Activated CD4-positive, alpha-beta T cell treated with anti-CD3 and anti-CD28 coated beads, Interleukin-2, amount 50 U/mL, for 24 hours (primary cell): ENCODE measurements at regions not wholly inside any gene's neighbourhood (a gene's known extent, or its start where the extent isn't known, plus 50 kb on each side); places are given as distances from the start of the nearest gene placed in this dataset.
"Not testable (repeated sequence)": the region's sequence is repeated elsewhere in the genome, so short reads cannot be mapped to it uniquely, and the experiment has no call there.

Experiments
- DNase-seq, 2 donors: peaks; one replicate each; pipeline ENCODE4 v3.0.0-alpha.2; 2020; ENCODE audit warnings: low read depth in 1 of 2, low spot score in 1 of 2

DNA sequence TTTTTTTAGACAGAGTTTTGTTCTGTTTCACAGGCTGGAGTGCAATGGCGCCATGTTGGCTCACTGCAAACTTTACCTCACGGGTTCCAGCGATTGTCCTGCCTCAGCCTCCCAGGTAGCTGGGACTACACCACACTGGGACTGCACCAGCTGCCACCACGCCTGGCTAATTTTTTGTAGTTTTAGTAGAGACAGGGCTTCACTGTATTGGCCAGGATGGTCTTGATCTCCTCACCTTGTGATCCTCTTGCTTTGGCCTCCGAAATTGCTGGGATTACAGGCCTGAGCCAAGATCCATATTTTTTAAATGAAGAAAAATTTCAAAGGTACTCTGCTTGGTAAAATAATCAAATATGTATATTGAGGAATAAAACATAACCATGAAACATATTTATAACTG, 195.8 kb upstream of the TPTE start:
- peak in 1 of 2 donors; percentile 39 for DNase-seq

DNA sequence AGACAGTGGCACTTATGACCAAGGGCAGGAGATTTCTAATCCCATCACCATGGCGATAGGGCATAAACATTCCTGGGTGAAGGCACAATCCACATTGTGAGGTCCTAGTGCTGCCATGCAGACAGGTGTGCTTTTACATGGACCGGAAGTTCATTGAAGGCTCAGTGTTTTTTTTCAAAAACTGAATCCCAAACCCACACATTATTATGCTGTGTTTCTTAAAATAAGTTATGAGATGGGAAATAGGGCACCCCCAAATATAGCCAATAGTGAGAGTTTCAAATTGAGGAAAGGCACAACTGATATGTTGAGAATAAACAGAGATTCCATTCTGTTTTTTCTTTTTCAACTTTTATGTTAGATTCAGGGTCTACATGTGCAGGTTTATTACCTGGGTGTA, 195.2 kb upstream of the TPTE start:
- DNase-seq = not testable (repeated sequence)

DNA sequence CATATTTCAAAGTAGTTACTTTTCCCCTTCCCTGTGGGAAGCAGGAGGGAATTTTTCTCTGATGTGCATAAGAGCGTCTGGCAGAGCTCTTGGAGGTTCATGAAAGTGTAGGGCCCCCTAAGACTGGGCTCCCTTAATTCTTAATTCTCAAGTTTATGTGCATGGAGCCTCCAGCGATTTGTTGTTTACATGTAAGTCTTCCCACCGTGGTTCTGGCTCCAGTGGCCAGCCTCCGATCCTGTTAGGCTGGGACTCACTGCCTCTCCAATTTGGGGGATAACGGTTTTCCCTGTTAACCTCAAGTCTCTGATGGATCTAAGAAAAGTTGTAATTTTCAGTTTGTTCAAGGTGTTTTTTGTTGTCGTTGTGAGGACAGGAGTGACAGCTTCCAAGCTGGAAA, 192.7 kb upstream of the TPTE start:
- DNase-seq = not testable (repeated sequence)

DNA sequence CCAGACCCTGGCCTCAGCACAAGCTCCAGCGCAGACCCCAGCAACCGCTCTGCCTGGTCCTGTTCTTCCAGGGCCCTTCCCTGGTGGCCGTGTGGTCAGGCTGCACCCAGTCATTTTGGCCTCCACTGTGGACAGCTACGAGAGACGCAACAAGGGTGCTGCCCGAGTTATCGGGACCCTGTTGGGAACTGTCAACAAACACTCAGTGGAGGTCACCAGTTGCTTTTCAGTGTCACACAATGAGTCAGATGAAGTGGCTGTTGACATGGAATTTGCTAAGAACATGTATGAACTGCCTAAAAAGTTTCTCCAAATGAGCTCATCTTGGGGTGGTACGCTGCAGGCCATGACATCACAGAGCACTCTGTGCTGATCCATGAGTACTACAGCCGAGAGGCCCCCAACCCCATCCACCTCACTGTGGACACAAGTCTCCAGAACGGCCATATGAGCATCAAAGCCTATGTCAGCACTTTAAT, 190.7 kb upstream of the TPTE start:
- not testable (repeated sequence) for DNase-seq

DNA sequence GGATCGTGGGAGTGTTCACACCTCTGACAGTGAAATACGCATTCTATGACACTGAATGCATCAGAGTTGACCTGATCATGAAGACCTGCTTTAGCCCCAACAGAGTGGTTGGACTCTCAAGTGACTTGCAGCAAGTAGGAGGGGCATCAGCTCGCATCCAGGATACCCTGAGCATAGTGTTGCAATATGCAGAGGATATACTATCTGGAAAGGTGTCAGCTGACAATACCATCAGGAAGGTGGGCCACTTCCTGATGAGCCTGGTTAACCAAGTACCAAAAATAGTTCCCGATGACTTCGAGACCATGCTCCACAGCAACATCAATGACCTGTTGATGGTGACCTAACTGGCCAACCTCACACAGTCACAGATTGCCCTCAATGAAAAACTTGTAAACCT, 190.2 kb upstream of the TPTE start:
- DNase-seq = not testable (repeated sequence)

DNA sequence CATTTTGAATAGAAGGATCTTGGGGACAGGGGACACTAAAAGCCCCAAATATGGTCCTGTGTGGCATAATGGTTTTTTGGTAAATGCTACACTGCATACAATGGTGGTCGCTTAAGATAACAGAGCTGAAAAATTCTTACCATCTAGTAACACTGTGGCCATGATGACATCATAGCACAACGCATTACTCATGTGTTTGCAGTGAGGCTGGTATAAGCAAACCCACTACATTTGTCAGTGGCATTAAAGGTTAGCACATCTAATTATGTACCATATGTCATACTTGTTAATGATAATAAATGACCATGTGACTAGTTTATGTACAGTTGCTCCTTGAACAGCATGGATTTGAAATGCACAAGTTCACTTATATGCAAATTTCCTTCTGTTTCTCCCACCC, 188.4 kb upstream of the TPTE start:
- DNase-seq = not testable (repeated sequence)

DNA sequence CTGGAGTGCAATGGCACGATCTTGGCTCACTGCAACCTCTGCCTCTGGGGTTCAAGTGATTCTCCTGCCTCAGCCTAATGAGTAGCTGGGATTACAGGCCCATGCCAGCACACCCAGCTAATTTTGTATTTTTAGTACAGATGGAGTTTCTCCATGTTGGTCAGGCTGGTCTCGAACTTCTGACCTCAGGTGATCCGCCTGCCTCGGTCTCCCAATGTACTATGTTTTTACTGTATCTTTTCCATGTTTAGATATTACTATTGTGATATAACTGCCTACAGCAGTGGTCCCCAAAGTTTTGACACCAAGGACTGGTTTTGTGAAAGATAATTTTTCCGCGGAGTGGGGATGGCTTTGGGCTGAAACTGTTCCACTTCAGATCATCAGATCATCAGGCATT, 187.0 kb upstream of the TPTE start:
- not testable (repeated sequence) for DNase-seq

DNA sequence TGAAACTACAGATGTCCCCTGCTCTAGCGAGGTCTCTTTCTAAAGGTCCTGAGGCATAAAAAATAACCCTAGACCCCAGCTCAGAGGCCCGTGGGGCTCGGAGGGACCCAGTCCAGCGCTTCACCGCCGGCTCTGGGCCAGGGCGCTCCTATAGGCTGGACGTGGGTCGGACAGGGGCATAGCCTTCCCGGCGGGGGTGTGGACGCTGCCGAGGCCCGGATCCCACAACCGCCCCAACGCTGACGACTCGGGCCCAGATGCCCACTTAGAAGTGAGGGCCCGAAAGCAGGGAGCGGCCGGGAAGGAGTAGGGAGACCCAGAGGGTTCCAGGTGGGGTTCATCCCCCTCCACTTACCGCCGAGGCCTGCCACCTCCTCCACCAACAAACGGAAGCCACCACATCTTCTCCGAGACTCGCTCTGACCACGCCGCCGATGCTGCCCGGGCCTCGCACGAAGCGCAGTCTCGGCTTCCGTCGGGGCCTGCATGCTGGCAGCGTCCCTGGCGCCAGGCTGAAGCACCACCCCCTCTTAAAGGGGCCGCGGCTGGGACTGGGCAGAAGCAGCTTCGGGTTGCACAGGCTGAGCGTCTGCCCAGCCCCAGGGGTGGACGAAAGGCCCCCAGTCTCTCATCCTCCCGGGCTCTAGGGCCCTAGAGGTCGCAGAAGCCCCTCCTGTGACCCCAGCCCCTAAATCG, 179.0 kb upstream of the TPTE start:
- not testable (repeated sequence) for DNase-seq

DNA sequence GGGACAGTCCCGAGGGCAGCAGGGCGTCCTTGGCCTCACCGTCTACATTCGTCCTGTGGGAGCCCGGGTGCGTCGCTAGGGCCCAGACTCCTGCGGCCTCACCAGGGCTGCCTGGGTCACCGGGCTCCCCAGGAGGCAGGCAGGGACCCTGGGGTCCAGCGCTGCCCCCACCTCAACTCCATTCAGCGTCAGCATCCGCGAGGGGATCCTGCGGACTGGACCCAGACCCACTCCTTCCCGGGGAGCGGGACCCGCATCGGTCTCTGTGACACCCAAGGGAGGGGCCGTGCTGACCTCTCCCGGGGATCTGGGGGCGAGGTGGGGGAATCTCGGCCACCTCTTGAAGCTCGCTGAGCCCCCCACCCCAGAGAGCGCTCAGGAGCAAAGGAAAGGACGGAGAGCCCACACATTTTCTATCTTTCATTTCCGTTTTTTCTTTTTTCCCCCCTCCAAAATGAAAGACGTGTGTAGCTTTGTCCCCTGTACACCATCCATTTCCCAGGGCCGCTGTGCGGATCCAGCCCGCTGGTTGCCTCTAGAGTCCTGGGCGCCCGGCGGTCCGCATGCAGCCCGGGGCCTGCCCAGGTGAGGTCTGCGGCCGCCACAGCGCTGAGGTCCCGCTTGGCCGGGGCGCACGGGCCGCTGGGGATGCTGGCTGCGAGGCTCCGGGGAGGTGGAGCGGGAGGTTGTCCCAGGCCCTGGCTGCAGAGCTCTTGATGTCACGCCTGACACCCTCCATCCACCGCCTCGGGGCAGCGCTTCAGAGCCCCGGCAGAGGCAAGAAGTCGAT, 178.0 kb upstream of the TPTE start:
- DNase-seq = not testable (repeated sequence)

DNA sequence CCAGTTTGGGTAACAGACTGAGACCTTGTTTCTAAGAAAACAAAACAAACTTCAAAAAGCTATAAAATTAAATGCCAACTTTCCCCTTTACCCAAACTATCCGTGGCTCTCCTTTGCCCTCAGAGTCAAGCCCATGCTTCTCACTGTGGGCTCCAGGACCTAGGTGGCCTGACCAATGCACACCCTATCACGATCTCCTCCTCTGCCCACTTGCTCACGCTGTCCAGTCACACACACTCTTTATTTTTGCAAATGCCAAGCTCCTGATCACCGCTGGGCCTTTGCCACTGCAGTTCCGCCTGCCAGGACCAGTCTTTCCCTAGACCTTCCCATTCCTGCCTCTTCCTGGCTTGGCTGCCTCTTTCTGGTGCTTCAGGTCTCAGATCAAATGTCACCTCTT, 177.1 kb upstream of the TPTE start:
- not testable (repeated sequence) for DNase-seq

DNA sequence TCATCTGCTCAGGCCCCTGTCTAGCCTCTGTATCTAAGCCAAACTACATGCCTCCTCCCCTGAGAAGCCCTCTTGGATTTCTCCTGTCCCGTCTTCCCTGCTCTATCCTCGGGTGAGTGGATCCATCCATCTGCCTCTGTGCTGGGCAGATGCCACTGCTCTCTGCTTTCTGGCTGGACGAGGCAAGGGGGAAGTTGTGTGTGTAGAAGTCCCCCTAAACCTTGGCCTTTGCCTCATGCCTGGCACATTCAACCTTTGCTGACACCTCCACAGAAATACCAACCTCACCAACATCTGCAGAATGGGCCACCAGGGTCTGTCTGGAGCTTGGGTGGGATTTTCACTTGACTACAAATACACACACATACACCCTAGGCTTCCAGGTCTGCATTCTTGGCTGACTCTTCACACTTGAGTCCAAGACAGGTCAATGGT, 176.2 kb upstream of the TPTE start:
- DNase-seq = not testable (repeated sequence)

DNA sequence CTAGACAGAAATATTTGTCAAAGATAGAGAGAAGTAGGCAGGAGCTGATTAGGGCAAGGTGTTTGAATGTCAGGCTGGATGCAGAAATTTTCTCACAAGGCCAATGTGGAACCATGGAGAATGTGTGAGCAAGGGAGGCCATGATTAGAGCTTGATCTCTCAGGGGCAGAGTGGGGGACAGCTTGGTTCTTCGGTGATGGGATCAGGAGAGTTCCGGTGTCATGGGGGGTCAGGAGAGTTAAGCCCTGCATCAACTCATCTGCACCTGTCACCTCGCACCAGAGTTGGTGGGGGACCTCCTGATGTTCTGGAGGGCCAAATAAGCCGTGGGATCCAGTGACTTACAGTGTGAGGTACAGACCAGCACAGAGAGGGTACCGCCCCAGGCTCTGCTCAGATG, 175.1 kb upstream of the TPTE start:
- DNase-seq = not testable (repeated sequence)

DNA sequence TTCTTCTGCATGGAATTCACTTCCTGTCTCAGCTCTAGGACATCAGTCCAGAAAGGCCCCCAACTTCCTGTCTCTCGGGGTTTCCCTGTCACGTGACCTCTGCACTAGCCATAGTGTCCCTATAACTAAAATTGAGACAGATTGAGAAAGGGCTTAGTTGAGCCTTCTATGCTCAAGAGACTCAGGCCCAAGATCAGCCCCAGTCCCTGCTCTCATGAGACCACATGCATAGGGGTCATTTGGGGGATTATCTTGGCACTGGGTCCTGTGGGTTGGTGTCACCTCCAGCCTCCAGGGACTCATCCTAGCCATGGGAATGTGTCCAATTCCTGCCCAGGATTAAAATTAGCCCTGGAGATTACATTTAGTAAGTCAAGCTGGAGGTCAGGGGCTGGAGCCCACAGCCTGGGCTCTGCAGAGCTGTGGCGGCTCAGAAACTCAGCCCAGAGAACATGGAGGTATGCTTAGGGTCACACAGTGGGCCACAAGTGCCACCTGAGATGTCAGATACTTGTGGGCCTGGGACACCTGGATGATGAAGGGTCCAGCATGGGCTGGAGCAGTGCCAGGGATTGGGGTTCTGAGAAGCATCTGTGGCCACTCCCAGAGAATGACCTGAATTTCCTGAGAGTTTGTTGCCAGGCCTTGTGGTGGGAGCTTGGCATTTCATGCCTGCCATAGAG, 174.3 kb upstream of the TPTE start:
- not testable (repeated sequence) for DNase-seq

DNA sequence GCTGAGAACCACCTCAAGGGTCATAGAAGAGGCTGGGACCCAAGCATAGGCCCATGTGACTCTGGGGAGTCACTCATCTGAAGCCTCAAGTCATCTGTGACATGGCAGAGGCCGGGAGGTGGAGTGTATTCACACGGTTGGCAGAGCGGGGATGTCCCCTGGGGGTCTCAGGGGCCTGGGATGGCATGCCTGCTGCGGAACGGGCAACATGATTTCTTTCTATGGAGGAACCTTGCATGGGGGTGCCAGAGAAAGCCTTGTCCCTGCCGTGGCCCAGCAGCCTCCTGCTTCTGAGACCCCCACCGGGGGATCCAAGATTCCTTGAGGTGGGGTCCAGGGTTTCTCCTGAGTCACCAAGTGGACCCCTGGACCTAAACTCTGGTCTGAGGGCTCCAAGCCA, 173.7 kb upstream of the TPTE start:
- not testable (repeated sequence) for DNase-seq

DNA sequence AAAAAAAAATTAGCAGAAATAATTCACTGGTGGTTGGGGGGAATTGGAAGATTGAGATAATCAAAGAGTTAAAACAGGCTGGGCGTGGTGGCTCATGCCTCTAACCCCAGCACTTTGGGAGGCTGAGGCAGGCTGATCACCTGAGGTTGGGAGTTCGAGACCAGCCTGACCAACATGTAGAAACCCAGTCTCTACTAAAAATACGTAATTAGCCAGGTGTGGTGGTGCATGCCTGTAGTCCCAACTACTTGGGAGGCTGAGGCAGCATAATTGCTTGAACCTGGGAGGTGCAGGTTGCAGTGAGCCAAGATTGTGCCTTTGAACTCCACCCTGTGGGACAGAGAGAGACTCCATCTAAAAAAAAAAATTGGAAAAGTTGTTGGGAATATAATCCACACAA, 173.2 kb upstream of the TPTE start:
- DNase-seq = not testable (repeated sequence)

DNA sequence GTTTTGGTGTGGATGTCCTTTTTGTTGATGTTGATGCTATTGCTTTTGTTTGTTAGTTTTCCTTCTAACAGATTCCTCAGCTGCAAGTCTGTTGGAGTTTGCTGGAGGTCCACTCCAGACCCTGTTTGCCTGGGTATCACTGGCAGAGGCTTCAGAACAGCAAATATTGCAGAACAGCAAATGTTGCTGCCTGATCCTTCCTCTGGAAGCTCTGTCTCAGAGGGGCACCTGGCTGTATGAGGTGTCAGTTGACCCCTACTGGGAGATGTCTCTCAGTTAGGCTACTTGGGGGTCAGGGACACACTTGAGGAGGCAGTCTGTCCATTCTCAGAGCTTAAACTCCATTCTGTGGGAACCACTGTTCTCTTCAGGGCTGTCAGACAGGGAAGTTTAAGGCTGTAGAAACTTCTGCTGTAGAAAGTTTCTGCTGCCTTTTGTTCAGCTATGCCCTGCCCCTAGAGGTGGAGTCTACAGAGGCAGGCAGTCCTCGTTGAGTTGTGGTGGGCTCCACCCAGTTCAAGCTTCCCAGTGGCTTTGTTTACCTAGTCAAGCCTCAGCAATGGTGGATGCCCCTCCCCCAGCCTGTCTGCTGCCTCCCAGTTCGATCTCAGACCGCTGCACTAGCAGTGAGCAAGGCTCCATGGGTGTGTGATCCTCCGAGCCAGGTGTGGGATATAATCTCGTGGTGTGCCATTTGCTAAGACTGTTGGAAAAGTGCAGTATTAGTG, 166.4 kb upstream of the TPTE start:
- not testable (repeated sequence) for DNase-seq

DNA sequence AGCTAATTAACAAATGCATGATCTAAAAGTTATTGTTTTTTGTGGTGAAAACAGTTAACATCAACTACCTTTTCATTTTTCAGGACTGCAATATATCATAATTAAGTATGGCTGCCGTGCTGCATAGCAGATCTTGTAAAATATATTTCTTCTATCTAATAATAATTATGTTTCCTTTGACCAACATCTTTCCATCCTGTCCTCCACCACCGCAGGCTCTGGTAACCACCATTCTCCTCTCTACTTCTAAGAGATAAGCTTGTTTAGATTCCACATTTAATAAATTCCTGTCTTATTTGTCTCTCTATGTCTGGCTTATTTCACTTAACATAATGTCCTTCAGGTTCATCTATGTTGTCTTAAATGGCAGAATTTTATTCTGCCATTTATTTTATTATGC, 162.3 kb upstream of the TPTE start:
- DNase-seq = not testable (repeated sequence)

DNA sequence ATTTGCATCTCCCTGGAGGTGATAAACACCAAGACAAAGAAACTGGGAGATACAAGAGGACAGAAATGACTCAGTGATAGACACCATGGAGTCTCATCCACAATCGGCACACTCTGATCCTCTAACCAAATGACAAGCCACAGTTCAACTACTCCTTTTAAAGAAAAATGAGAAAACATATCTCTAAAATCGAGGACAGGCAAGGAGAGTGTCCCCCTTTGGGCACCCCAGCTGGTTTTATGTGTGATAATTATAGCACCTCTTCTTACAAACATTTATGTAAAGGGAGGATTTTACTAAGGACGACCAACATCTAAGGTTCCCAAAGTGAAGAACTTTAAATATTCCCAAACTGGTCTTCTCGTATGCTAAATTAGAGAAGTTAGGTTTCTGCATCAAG, 161.5 kb upstream of the TPTE start:
- not testable (repeated sequence) for DNase-seq

DNA sequence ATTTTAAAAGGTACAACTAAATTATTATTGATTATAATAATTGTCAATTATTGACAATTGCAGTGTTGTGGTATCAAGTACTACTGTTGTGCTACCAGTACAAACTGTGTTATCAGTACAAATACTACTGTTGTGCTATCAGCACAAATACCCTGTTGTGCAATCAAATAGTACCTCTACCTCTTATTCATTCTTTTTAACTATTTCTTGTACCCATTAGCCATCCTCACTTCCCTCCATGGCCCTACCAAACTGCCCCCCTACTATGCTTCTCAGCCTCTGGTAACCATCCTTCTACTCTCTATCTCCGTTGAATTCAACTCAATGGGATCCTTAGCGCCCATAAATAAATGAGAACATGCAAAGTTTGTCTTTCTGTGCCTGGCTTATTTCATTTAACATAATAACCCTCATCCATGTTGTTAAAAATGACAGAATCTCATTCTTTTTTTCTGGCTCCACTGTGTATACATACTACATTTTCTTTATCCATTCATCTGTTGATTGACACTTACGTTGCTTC, 160.1 kb upstream of the TPTE start:
- DNase-seq = not testable (repeated sequence)

DNA sequence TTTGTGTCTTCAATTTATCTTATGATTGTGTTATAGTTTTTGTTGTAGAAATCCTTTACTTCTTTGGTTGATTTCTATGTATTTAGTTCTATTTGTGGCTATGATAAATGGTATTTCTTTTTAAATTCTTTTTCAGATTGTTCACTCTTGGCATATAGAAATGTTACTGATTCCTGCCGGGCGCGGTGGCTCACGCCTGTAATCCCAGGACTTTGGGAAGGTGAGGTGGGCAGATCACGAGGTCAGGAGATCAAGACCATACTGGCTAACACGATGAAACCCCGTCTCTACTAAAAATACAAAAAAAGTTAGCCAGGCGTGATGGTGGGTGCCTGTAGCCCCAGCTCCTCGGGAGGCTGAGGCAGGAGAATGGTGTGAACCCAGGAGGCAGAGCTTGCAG, 158.6 kb upstream of the TPTE start:
- not testable (repeated sequence) for DNase-seq

DNA sequence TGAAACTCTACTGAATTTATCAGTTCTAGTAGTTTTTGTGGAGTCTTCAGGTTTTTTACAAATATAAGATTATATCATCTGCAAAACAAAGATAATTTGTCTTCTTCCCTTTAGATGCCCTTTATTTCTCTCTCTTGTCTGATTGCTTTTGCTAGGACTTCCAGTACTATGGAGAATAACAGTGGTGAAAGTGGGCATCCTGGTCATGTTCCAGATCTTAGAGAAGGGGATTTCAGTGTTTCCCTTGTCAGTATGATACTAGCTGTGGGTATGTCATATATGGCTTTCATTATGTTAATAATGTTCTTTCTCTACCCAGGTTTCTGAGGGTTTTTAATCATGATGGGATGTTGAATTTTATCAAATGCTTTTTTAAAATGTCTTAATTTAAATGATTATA, 158.1 kb upstream of the TPTE start:
- DNase-seq = not testable (repeated sequence)
